ENCODE measurements at regions not wholly inside any gene's neighbourhood (a gene's known extent, or its start where the extent isn't known, plus 50 kb on each side); places are given as distances from the start of the nearest gene placed in this dataset.

DNA sequence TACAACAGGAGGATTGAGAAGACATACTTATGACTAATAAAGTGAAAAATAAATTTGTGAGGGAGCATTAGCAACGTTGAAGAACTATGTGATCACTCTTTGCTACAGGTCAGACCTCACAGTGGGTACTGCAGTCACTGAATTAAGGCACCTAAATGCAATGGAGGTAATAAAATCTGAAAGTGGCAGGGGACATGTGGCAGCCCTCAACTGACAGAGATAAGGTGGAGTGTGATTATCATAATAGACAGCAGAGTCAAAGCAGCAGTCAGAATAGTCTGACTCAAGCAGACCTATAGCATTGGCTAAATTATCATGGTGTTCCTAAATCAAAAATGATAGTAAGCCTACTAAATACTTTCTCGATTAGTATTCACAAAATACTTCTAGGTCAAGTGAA is 1220.5 kb downstream of the PCDH18 start:
- ChIA-PET CTCF (no interaction called here), POLR2A (no interaction called here)
- TF ChIP-seq, protein P1, sequence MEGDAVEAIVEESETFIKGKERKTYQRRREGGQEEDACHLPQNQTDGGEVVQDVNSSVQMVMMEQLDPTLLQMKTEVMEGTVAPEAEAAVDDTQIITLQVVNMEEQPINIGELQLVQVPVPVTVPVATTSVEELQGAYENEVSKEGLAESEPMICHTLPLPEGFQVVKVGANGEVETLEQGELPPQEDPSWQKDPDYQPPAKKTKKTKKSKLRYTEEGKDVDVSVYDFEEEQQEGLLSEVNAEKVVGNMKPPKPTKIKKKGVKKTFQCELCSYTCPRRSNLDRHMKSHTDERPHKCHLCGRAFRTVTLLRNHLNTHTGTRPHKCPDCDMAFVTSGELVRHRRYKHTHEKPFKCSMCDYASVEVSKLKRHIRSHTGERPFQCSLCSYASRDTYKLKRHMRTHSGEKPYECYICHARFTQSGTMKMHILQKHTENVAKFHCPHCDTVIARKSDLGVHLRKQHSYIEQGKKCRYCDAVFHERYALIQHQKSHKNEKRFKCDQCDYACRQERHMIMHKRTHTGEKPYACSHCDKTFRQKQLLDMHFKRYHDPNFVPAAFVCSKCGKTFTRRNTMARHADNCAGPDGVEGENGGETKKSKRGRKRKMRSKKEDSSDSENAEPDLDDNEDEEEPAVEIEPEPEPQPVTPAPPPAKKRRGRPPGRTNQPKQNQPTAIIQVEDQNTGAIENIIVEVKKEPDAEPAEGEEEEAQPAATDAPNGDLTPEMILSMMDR (IDR thresholded peaks at IDR 0.05; ENCODE audit: control extremely low read depth, extremely low read depth, low read depth, missing control alignments), result no peak

DNA sequence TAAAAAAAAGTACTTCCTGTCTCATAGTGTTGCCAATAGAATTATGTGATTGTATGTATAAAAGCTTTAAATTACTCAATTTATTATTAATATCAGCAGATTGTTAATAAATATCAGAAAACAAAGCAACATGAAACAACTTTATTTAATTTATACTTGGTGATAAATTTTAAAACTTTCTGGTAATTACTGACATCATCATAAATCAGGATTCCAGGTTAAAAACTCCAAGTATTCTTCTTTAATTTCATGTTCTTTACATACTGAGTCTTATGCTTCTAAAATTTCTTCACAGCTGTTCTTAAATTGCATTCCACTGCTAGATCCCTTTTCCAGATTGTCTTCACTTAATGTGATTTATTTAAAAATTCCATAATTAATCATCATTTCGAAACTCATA is 1224.5 kb downstream of the PCDH18 start:
- CTCF ChIA-PET, result no interaction called here
- POLR2A ChIA-PET, result no interaction called here
- DNase-seq (ENCODE audit: extremely low spot score), result no peak
- TF ChIP-seq, protein P1 (IDR thresholded peaks at IDR 0.05; ENCODE audit: control extremely low read depth, extremely low read depth, low read depth, missing control alignments), result no peak

More for the DNA sequence above, 1220.5 kb downstream of the PCDH18 start:
- DNase-seq (ENCODE audit: extremely low spot score), result no peak

DNA sequence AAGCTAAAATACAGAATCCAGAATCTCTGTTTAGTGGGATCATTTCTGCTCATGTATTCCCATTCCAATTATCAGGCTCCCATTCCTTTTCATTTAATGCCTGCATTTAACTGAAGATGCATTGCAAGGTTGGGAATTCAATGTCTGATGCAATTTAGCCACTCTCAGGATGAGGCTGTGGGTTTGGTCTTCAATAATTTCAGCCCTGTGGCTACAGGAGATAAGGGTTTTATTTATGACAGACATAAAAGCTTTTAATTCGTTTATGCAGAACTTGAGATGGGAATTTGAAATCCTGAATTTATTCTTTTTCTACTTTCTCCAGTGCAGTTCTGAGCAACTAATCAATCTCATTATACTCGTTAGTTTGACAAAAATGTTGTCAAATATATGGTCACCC is 1225.9 kb downstream of the PCDH18 start:
- ChIA-PET CTCF (interaction anchor here (0.9 kb wide), 1 partner anchor 19 kb away, joined by 3 read pairs; no protein-coding TSS in a partner anchor), POLR2A (no interaction called here)
- TF ChIP-seq, protein P1 (IDR thresholded peaks at IDR 0.05; ENCODE audit: control extremely low read depth, extremely low read depth, low read depth, missing control alignments), result no peak
- no peak for DNase-seq (ENCODE audit: extremely low spot score)

DNA sequence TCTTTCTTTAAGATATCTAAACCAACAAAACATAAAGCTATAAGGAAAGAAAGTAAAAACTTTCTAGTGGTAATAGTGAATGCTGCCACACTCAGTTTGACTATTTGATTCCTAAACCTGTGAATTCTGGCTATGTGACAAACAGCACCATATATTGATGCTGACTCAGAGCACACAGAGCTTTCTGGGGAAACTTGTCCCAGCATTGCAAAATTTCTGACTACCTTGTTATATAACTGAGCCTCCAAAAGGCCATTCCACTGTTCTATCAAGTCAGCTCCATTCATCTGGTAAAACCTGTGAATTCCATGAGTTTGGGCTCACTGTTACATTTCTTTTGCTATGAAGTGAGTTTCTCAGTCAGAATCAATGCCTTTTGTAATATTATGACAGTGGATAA is 1229.7 kb downstream of the PCDH18 start:
- DNase-seq (ENCODE audit: extremely low spot score), result no peak
- ChIA-PET POLR2A (no interaction called here), CTCF (interaction anchor here (0.9 kb wide), 1 partner anchor 107 kb away, joined by 3 read pairs; no protein-coding TSS in a partner anchor)
- TF ChIP-seq, protein P1 (IDR thresholded peaks at IDR 0.05; ENCODE audit: control extremely low read depth, extremely low read depth, low read depth, missing control alignments), result no peak

DNA sequence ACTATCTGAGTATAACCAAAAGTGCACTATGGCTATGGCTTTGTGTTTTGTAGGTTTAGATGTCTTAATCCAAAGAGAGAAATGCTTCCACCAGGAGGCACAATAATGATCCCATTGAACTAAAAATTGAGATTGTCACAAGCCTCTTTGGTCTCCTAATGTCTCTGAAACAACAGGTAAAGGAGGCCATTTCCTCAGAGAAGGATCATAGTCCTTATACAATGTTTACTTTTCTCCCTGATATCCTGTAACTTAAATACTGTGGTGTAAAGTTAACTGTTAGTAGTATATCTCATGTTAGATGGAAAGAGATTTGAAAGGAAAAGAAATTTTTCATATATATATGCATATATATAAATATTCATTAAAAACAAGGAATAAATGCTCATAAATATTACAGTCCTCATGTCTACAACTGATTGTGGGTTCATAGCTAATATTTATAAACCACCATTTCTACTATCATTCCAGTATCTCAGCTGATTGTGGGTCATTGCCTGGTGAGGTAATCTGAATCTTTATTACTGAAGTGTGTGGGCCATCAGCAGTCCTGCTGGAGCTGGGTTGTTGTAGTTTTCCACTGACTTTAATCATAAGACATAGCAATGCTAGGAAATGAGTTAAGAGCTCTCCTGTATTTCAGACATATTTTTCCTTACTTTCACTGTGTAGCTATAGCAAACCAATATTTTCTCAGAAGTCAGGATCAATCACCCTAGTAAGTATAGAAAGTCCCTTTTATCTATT is 1230.4 kb downstream of the PCDH18 start:
- CTCF ChIA-PET, result interaction anchor here (0.9 to 2.2 kb wide), 2 partner anchors 18 to 108 kb away, joined by 3 to 4 read pairs; no protein-coding TSS in a partner anchor
- TF ChIP-seq, protein P1 (IDR thresholded peaks at IDR 0.05; ENCODE audit: control extremely low read depth, extremely low read depth, low read depth, missing control alignments), result no peak
- DNase-seq (ENCODE audit: extremely low spot score), result no peak
- POLR2A ChIA-PET, result no interaction called here

DNA sequence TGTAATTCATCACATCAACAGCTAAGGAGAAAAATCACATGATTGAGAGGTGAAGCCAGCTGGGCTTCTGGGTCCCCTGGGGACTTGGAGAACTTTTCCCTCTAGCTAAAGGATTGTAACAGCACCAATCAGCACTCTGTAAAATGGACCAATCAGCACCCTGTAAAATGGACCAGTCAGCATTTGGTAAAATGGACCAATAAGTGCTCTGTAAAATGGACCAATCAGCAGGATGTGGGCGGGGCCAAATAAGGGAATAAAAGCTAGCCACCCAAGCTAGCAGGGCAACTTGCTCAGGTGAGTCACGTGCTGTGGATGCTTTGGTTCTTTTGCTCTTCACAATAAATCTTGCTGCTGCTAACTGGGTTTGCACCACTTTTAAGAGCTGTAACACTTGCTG is 1248.3 kb downstream of the PCDH18 start:
- POLR2A ChIA-PET, result no interaction called here
- TF ChIP-seq, protein P1 (IDR thresholded peaks at IDR 0.05; ENCODE audit: control extremely low read depth, extremely low read depth, low read depth, missing control alignments), result no peak
- CTCF ChIA-PET, result interaction anchor here (1.7 kb wide), 1 partner anchor 17 kb away, joined by 4 read pairs; no protein-coding TSS in a partner anchor
- DNase-seq (ENCODE audit: extremely low spot score), result no peak

Measured in GM10248 (cell line).